ENCODE measurements at regions not wholly inside any gene's neighbourhood (a gene's known extent, or its start where the extent isn't known, plus 50 kb on each side); places are given as distances from the start of the nearest gene placed in this dataset.

DNA sequence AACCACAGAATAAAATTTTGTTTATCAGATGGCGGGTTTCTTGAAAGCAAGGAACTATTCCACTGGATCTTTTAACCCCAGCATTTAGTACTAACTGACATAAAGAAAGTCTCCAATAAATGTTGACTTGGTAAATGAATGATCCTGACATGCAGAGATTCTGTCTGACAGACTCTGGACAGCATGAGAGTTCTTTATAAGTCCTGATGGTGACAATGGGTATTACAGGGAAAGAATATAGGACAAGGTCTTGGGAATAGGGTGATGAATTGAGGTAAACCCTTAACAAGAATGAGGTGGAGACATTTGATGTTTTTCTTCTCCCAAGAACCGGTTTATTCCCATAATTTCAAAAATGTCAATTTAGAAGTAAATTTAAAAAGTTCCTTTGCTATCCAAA is 453.9 kb downstream of the TUSC1 start:
- Mint-ChIP-seq H3K27me3 (no peaks in the 10 kb centered on the region), H3K4me1 (no peaks in the 10 kb centered on the region), H3K4me3 (no peak overlapping the region), H3K9me3 (no peaks in the 10 kb centered on the region), H3K27ac (no peak overlapping the region), H3K36me3 (ENCODE audit: low read depth) (no peaks in the 10 kb centered on the region)
- ChIA-PET CTCF (no interaction called here), POLR2A (no interaction called here)
- intact Hi-C loops (cut with micrococcal nuclease) = no loop called here
- DNase-seq (no peak), ATAC-seq (ENCODE audit: low read depth) (no peak)
- TF ChIP-seq CTCF (IDR thresholded peaks at IDR 0.05) = no peak

DNA sequence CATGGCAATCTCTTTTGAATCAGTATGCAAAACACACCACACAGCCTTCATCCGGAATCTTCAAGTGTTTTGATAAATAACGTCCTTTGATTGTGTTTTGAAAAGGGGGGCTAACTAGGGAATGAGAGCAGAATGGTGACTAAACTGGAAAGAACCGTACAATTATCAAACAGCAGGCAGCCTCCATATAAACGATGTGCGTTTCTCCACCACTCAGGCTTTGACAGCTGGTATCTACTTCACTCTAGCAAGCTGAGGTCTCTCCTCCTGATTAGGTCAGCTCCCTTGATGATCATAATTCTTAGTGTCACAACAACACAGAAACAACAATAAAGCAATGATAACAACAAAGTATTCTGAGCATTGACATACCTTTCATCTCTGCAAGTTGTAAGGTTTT is 465.9 kb downstream of the TUSC1 start:
- ATAC-seq (ENCODE audit: low read depth) (no peak), DNase-seq (no peak)
- Mint-ChIP-seq H3K27ac (no peak overlapping the region), H3K4me3 (no peak overlapping the region), H3K9me3 (no peaks in the 10 kb centered on the region), H3K36me3 (ENCODE audit: low read depth) (no peaks in the 10 kb centered on the region), H3K4me1 (no peaks in the 10 kb centered on the region), H3K27me3 (no peaks in the 10 kb centered on the region)
- ChIA-PET CTCF (no interaction called here), POLR2A (no interaction called here)
- TF ChIP-seq CTCF (IDR thresholded peaks at IDR 0.05) = no peak
- intact Hi-C loops (cut with micrococcal nuclease) = no loop called here

- Mint-ChIP-seq H3K4me3 (no peak overlapping the region), H3K36me3 (ENCODE audit: low read depth) (no peaks in the 10 kb centered on the region), H3K27me3 (no peaks in the 10 kb centered on the region), H3K9me3 (peaks cover 7% of the 10 kb centered on the region), H3K27ac (no peak overlapping the region), H3K4me1 (no peaks in the 10 kb centered on the region)
- POLR2A ChIA-PET = no interaction called here
- no peak for DNase-seq
- no peak for TF ChIP-seq CTCF (IDR thresholded peaks at IDR 0.05)
- intact Hi-C loops (cut with micrococcal nuclease) = no loop called here
- CTCF ChIA-PET = no interaction called here
- ATAC-seq (ENCODE audit: low read depth) = no peak
These were observed 470.6 kb downstream of the TUSC1 start for GRCh38 chr9:25207402-25208195.

- POLR2A ChIA-PET = no interaction called here
- peaks cover 7% of the 10 kb centered on the region for H3K9me3 Mint-ChIP-seq
- CTCF ChIA-PET = no interaction called here
- no peaks in the 10 kb centered on the region for H3K4me1 Mint-ChIP-seq
- H3K27me3 Mint-ChIP-seq = no peaks in the 10 kb centered on the region
- no peak for TF ChIP-seq CTCF (IDR thresholded peaks at IDR 0.05)
- intact Hi-C loops (cut with micrococcal nuclease) = no loop called here
- no peak overlapping the region for H3K27ac Mint-ChIP-seq
- H3K4me3 Mint-ChIP-seq = no peak overlapping the region
- ATAC-seq (ENCODE audit: low read depth) (no peak), DNase-seq (no peak)
- H3K36me3 Mint-ChIP-seq (ENCODE audit: low read depth) = no peaks in the 10 kb centered on the region
These were observed 472.2 kb downstream of the TUSC1 start for GRCh38 chr9:25206027-25206426.

DNA sequence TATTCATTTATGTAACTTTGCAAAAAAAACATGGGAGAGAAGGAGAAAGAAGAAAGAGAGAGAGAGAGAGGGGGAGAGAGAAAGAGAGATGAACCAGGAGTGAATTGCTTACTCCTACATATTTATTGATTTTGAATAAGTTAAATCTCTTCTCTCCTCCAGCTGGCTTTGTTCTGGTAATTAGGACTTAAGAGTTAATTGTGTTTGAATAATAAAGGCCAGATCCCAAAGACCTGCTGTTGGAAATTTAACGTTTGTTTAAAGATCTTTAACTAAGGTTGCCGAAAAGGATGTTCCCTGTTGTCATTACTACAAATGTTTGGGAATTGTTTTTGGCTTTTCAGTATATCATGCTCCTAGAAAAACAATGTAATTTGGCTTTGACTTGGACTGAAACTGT is 473.0 kb downstream of the TUSC1 start:
- Mint-ChIP-seq H3K4me3 (no peak overlapping the region), H3K27ac (no peak overlapping the region), H3K9me3 (peaks cover 7% of the 10 kb centered on the region), H3K36me3 (ENCODE audit: low read depth) (no peaks in the 10 kb centered on the region), H3K4me1 (no peaks in the 10 kb centered on the region), H3K27me3 (no peaks in the 10 kb centered on the region)
- no peak for ATAC-seq (ENCODE audit: low read depth)
- DNase-seq = no peak
- intact Hi-C loops (cut with micrococcal nuclease) = no loop called here
- POLR2A ChIA-PET = no interaction called here
- CTCF ChIA-PET = no interaction called here
- TF ChIP-seq CTCF (IDR thresholded peaks at IDR 0.05) = no peak

Data from activated B cell treated with CpG ODN at 0.5 μM for 24 hours (primary cell).